Neural cell (in vitro differentiated cells): ENCODE measurements at regions not wholly inside any gene's neighbourhood (a gene's known extent, or its start where the extent isn't known, plus 50 kb on each side); places are given as distances from the start of the nearest gene placed in this dataset.

Source experiments
- H2AFZ ChIP-seq: fragments of 200-600, 300-800 bp; sonication (generic), shearing (Covaris generic); 2 replicates; pipeline ENCODE4 v1.6.0; 2014; ENCODE audit warnings: low read depth, mild to moderate bottlenecking, antibody characterized with exemption, low read length, moderate library complexity
- H3F3A ChIP-seq: fragments of 200-600 bp; shearing (Covaris generic); 2 replicates; pipeline ENCODE4 v1.6.1; 2016; ENCODE audit warnings: mild to moderate bottlenecking, moderate library complexity, mixed read lengths, antibody characterized with exemption, low read length; ENCODE audit not compliant: insufficient read depth, poor library complexity, severe bottlenecking
- H3K27ac ChIP-seq: fragments of 200-600, 300-800 bp; sonication (generic), shearing (Covaris generic); 2 replicates; pipeline ENCODE4 v1.5.1; 2014; ENCODE audit warnings: mild to moderate bottlenecking, low read length, moderate library complexity
- H3K27me3 ChIP-seq: fragments of 300-800, 200-600 bp; sonication (generic), shearing (Covaris generic); 2 replicates; pipeline ENCODE4 v1.6.0; 2014; ENCODE audit warnings: mild to moderate bottlenecking, low read depth, low read length, moderate library complexity; ENCODE audit not compliant: insufficient read depth
- H3K36me3 ChIP-seq: fragments of 300-800, 200-600 bp; sonication (generic), shearing (Covaris generic); 2 replicates; pipeline ENCODE4 v1.5.1; 2014; ENCODE audit warnings: mild to moderate bottlenecking, antibody characterized with exemption, low read length, moderate library complexity; ENCODE audit not compliant: insufficient read depth
- H3K4me2 ChIP-seq: fragments of 300-800, 200-600 bp; sonication (generic), shearing (Covaris generic); 2 replicates; pipeline ENCODE4 v1.6.0; 2014; ENCODE audit warnings: mild to moderate bottlenecking, low read length
- H3K4me3 ChIP-seq: fragments of 300-800, 200-600 bp; sonication (generic), shearing (Covaris generic); 2 replicates; pipeline ENCODE4 v1.5.1; 2014; ENCODE audit warnings: mild to moderate bottlenecking, low read length, moderate library complexity
- H3K79me2 ChIP-seq: fragments of 200-600 bp; shearing (Covaris generic); replicated peaks from 2 replicates; pipeline ENCODE4 v1.6.0; 2014; ENCODE audit warnings: mild to moderate bottlenecking, low read length, moderate library complexity; ENCODE audit not compliant: insufficient read depth
- H3K9ac ChIP-seq: fragments of 300-800, 200-600 bp; sonication (generic), shearing (Covaris generic); 2 replicates; pipeline ENCODE4 v1.6.1; 2016; ENCODE audit warnings: mild to moderate bottlenecking, low read length, mixed read lengths
- H3K9me2 ChIP-seq: fragments of 200-600 bp; shearing (Covaris generic); 2 replicates; pipeline ENCODE4 v1.6.1; 2016; ENCODE audit warnings: mild to moderate bottlenecking, low read length, mixed read lengths; ENCODE audit not compliant: insufficient read depth
- H3K9me3 ChIP-seq: fragments of 200-600, 300-800 bp; sonication (generic), shearing (Covaris generic); 2 replicates; pipeline ENCODE4 v1.6.1; 2016; ENCODE audit warnings: mild to moderate bottlenecking, mixed run types, low read length, moderate library complexity, mixed read lengths
- H4K20me1 ChIP-seq: fragments of 200-600 bp; shearing (Covaris generic); 2 replicates; pipeline ENCODE4 v1.6.1; 2016; ENCODE audit warnings: mild to moderate bottlenecking, mixed run types; ENCODE audit not compliant: insufficient read depth
- EP300 ChIP-seq: fragments of 450-650 bp; conservative IDR thresholded peaks from 2 replicates; pipeline ENCODE4 v1.6.1; 2014; ENCODE audit warnings: antibody characterized with exemption, mild to moderate bottlenecking, moderate library complexity; ENCODE audit not compliant: poor library complexity, severe bottlenecking
- EZH2 ChIP-seq: fragments of 200-600, 300-800 bp; shearing (Covaris generic), sonication (generic); IDR thresholded peaks from 2 replicates; pipeline ENCODE4 v1.6.1; 2014; ENCODE audit warnings: antibody characterized with exemption, low read length, borderline replicate concordance, mild to moderate bottlenecking; ENCODE audit not compliant: insufficient read depth, poor library complexity, severe bottlenecking
- MXI1 ChIP-seq: fragments of 450-650 bp; conservative IDR thresholded peaks from 2 replicates; pipeline ENCODE4 v1.6.1; 2014; ENCODE audit warnings: antibody characterized with exemption, mild to moderate bottlenecking; ENCODE audit not compliant: poor library complexity, severe bottlenecking
- POLR2AphosphoS5 ChIP-seq: IDR thresholded peaks from 2 replicates; pipeline ENCODE4 v1.6.1; 2012
- RAD21 ChIP-seq: fragments of 450-650 bp; conservative IDR thresholded peaks from 2 replicates; pipeline ENCODE4 v1.6.1; 2014; ENCODE audit warnings: antibody characterized with exemption, mild to moderate bottlenecking, moderate library complexity
- SMC3 ChIP-seq: fragments of 450-650 bp; conservative IDR thresholded peaks from 2 replicates; pipeline ENCODE4 v1.6.1; 2014; ENCODE audit warnings: antibody characterized with exemption, mild to moderate bottlenecking, moderate library complexity; ENCODE audit not compliant: poor library complexity
- TAF1 ChIP-seq: IDR thresholded peaks from 2 replicates; pipeline ENCODE4 v1.6.1; 2012; ENCODE audit warnings: low read depth
- TF ChIP-seq, protein P1 (sequence below): fragments of 450-650 bp; IDR thresholded peaks from 2 replicates; pipeline ENCODE4 v1.5.1; 2014; ENCODE audit warnings: antibody characterized with exemption, mild to moderate bottlenecking, moderate library complexity; ENCODE audit not compliant: poor library complexity, severe bottlenecking
- TF ChIP-seq, protein P2 (sequence below): IDR thresholded peaks from 2 replicates; pipeline ENCODE4 v1.6.1; 2012; ENCODE audit warnings: borderline replicate concordance

DNA sequence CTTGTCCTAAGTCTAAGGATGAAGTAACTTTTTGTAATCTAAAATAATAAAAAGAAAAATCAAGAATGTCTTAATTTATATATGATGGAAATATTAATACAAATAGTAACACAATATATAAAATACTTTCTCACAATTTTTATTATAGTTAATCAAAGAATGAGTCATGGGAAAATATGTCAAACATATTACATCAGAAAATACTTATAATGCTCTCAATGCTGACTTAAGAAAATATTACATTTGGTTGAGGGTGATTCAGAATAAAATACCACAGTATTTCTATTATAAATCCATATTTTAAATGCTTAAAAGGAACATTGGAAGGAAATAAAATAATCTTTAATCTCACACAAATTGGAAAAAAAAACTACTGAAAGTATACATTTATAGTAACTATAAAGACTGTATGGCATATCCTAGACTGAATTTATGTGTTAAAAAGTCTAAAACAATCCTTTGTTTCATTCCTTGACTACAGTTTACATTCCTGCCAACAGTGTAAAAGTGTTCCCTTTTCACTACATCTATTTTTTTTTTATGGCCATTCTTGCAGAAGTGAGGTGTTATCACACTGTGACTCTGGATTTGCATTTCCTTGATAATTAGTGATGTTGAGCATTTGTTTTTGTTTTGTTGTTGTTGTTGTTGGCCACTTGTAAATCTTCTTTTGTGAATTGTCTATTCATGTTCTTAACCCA lies 1573.5 kb upstream of the ACVR2A start:
- Histone ChIP-seq H2AFZ (no peak overlapping the region), H3K4me2 (no peak overlapping the region), H3K9me2 (no peaks in the 10 kb centered on the region), H4K20me1 (no peaks in the 10 kb centered on the region), H3K4me3 (no peak overlapping the region), H3F3A (no peaks in the 10 kb centered on the region), H3K36me3 (no peaks in the 10 kb centered on the region), H3K27me3 (no peaks in the 10 kb centered on the region), H3K79me2 (no peaks in the 10 kb centered on the region), H3K9ac (no peak overlapping the region), H3K9me3 (no peaks in the 10 kb centered on the region), H3K27ac (no peak overlapping the region)
- TF ChIP-seq, protein P1, sequence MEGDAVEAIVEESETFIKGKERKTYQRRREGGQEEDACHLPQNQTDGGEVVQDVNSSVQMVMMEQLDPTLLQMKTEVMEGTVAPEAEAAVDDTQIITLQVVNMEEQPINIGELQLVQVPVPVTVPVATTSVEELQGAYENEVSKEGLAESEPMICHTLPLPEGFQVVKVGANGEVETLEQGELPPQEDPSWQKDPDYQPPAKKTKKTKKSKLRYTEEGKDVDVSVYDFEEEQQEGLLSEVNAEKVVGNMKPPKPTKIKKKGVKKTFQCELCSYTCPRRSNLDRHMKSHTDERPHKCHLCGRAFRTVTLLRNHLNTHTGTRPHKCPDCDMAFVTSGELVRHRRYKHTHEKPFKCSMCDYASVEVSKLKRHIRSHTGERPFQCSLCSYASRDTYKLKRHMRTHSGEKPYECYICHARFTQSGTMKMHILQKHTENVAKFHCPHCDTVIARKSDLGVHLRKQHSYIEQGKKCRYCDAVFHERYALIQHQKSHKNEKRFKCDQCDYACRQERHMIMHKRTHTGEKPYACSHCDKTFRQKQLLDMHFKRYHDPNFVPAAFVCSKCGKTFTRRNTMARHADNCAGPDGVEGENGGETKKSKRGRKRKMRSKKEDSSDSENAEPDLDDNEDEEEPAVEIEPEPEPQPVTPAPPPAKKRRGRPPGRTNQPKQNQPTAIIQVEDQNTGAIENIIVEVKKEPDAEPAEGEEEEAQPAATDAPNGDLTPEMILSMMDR = no peak
- TF ChIP-seq MXI1 = no peak
- TF ChIP-seq SMC3 = no peak
- no peak for TF ChIP-seq TAF1
- no peak for TF ChIP-seq POLR2AphosphoS5
- TF ChIP-seq EP300 = no peak
- TF ChIP-seq EZH2 = no peak

DNA sequence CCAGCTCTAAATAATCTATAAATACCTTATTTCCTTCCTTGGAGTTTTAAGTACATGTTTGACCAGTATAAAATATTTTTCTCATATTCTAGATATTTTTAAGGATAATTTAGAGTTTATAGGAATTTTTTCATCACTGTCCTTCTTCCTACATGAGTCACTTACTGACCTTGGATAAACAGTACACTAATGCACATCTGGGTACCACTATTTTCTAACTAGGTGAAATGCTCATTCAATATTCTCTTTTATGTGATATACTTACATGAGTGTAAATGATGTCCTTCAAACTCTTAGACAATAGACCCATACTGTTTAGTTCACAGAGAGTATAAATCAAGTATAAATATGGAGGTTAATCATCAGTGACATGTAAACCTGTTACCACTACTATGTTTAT lies 1574.2 kb upstream of the ACVR2A start:
- no peaks in the 10 kb centered on the region for H3F3A ChIP-seq
- no peak overlapping the region for H3K9ac ChIP-seq
- TF ChIP-seq, protein P1 = no peak
- TF ChIP-seq EZH2 (no peak), EP300 (no peak), SMC3 (no peak), MXI1 (no peak), POLR2AphosphoS5 (no peak), RAD21 (no peak), TAF1 (no peak)
- TF ChIP-seq, protein P2, sequence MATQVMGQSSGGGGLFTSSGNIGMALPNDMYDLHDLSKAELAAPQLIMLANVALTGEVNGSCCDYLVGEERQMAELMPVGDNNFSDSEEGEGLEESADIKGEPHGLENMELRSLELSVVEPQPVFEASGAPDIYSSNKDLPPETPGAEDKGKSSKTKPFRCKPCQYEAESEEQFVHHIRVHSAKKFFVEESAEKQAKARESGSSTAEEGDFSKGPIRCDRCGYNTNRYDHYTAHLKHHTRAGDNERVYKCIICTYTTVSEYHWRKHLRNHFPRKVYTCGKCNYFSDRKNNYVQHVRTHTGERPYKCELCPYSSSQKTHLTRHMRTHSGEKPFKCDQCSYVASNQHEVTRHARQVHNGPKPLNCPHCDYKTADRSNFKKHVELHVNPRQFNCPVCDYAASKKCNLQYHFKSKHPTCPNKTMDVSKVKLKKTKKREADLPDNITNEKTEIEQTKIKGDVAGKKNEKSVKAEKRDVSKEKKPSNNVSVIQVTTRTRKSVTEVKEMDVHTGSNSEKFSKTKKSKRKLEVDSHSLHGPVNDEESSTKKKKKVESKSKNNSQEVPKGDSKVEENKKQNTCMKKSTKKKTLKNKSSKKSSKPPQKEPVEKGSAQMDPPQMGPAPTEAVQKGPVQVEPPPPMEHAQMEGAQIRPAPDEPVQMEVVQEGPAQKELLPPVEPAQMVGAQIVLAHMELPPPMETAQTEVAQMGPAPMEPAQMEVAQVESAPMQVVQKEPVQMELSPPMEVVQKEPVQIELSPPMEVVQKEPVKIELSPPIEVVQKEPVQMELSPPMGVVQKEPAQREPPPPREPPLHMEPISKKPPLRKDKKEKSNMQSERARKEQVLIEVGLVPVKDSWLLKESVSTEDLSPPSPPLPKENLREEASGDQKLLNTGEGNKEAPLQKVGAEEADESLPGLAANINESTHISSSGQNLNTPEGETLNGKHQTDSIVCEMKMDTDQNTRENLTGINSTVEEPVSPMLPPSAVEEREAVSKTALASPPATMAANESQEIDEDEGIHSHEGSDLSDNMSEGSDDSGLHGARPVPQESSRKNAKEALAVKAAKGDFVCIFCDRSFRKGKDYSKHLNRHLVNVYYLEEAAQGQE = no peak
- no peak overlapping the region for H3K27ac ChIP-seq
- no peaks in the 10 kb centered on the region for H3K36me3 ChIP-seq
- no peak overlapping the region for H2AFZ ChIP-seq
- H3K9me3 ChIP-seq = no peaks in the 10 kb centered on the region
- no peaks in the 10 kb centered on the region for H3K27me3 ChIP-seq
- no peaks in the 10 kb centered on the region for H4K20me1 ChIP-seq
- H3K9me2 ChIP-seq = no peaks in the 10 kb centered on the region
- H3K4me3 ChIP-seq = no peak overlapping the region
- no peaks in the 10 kb centered on the region for H3K79me2 ChIP-seq
- no peak overlapping the region for H3K4me2 ChIP-seq
